NCI-H2107 (cell line): ENCODE measurements at regions not wholly inside any gene's neighbourhood (a gene's known extent, or its start where the extent isn't known, plus 50 kb on each side); places are given as distances from the start of the nearest gene placed in this dataset.
"Not testable (repeated sequence)": the region's sequence is repeated elsewhere in the genome, so short reads cannot be mapped to it uniquely, and the experiment has no call there.

Experiments
- DNase-seq: peaks from one replicate; lab custom pipeline; 2025; lab: John Stamatoyannopoulos, UW

DNA sequence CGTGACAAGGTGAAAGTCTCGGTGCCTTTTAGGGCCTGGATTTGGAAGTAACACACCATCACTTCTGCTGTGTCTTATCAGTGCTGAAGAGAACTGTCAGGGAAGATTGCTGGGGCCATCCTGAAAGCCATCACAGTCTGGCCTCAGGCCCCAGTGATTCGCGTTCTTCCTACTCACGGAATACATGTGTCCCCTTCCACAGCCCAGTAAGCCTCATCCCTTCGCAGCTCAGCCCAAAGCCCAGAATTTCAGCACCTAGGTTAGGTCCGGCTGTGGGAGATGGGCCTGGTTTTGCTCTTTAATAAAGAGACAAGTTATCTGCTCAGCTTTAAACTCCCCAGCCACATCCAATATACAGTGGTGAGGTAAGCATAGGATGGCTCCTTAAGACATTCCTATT is 113.0 kb upstream of the SPACA7 start:
- no peak for DNase-seq

DNA sequence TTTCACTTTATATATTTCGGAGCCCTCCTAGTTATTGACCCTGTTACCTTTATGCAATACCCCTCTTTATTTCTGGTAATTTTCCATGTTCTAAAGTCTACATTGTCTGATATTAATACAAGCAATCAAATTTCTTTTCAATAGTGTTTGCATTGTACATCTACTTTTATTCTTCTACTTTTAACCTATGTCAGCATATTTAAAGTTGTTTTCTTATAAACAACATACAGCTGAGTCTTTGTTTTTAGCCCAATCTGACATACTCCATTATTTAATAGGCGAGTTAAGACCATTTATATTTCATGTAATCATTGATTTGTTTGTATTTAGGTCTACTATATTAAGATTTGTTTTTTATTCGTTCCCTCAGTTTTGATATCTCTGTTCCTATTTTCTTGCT is 108.5 kb upstream of the SPACA7 start:
- no peak for DNase-seq

DNA sequence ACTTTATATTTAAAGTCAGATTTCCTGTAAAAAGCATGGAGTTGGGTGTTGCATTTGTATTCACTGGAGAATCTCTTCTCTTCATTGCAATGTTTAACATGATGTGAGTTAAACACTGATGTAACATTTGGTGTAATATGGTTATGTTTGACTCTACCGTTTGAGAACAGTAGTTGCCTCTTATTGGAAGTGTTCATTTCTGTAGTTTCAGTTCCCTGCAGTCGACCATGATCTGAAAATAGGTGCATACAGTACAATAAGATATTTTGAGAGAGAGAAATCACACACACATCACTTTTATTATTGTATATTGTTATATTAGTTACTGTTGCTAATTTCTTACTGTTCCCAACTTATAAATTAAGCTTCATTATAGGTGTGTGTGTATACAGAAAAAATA is 105.2 kb upstream of the SPACA7 start:
- DNase-seq: no peak

DNA sequence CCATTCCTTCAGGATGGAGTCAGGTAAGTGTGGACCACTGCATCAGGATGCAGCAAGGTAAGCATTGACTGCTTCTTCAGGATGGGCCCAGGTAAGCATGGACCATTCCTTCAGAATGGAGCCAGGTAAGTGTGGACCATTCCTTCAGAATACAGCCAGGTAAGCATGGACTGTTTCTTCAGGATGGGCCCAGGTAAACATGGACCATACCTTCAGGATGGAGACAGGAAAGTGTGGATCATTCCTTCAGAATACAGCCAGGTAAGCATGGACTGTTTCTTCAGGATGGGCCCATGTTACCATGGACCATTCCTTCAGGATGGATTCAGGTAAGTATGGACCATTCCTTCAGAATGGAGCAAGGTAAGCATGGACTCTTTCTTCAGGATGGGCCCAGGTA is 89.4 kb upstream of the SPACA7 start:
- not testable (repeated sequence) for DNase-seq

DNA sequence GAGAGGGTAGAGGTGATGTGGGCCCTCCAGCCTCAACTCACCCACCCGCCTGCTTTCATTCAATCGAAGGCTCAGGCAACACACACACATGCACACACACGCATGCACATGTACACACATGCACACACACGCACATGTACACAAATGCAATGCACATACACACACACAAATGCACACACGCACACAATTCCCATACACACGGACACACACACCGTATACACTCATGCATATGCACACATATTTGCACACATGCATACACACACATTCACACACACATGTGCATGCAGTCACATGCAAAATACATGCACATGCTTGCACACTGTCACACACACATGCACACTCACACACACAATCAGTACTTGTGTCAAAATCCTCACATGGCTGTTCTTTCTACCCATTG is 55.9 kb upstream of the SPACA7 start:
- DNase-seq: no peak

DNA sequence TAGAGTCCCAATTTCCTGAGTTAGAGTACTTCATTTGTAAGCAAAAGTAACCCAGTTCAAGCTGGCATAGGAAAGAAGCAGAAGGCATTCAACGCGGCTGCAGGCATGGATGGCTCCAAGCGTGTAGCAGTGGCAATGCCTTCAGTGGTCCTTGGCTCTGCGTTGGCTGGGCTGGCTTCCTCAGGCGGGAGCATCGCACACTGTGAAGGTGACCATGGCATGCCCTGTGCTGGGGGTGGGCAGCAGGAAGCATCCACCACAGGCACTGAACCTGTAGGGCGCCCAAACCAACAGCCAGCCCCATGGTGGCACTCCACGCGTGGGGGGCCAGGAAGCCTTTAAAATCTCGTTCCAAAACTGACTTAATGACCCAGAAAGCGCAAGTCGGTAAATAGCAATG is 53.6 kb upstream of the SPACA7 start:
- no peak for DNase-seq

GRCh38 chr13:112324116-112324515 is 52.0 kb upstream of the SPACA7 start:
- DNase-seq: no peak

- DNase-seq: no peak
These were observed 50.9 kb upstream of the SPACA7 start for GRCh38 chr13:112325142-112325808.

DNA sequence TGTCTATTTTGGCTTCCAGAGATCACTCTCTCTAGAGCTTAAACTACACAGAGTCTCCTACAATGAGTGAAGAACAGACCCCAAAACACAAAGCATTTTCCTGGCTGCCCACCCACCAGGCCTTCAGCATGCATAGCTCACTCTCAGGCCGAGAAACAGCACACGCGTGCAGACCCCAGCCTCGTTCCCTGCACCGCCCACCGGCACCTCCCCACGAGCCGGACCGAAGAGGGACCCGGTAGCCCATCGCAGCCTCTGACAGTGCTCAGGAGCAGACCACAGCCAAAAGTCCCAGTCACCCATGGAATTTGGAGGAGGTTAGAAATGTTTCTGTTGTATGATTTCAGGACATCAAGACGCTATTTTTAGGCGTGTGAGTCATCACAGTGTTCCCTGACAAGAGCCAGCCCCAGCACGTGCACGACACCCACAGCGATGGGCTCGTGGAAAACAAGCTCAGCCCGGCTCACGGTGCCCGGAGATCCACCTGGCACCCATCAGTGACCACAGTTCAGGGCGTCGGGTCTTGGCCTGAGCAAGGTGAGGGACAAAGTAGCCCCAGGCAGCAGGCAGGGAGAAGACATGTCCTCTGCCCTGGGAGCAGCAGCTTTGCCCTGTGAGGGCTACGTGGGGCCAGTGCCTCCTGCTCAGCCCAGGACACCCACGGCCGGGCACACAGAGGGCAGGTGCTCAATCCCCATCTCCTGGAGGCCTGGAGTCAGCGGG is 50.1 kb upstream of the SPACA7 start:
- DNase-seq: no peak
